ENCODE measurements at regions not wholly inside any gene's neighbourhood (a gene's known extent, or its start where the extent isn't known, plus 50 kb on each side); places are given as distances from the start of the nearest gene placed in this dataset.

- no peak for DNase-seq (ENCODE audit: low read depth in 4 of 4, low spot score in 1 of 4)
Observed at GRCh38 chr2:47315475-47315874, 53.6 kb upstream of the EPCAM start.

- no peak for DNase-seq (ENCODE audit: low read depth in 4 of 4, low spot score in 1 of 4)
Observed at GRCh38 chr2:47313728-47314127, 55.4 kb upstream of the EPCAM start.

- DNase-seq (ENCODE audit: low read depth in 4 of 4, low spot score in 1 of 4), result no peak
Observed at GRCh38 chr2:47313141-47313691, 55.9 kb upstream of the EPCAM start.

- no peak for DNase-seq (ENCODE audit: low read depth in 4 of 4, low spot score in 1 of 4)
Observed at GRCh38 chr2:47312491-47312850, 56.6 kb upstream of the EPCAM start.

GRCh38 chr2:47311764-47312490 lies 57.2 kb upstream of the EPCAM start:
- no peak for DNase-seq (ENCODE audit: low read depth in 4 of 4, low spot score in 1 of 4)

GRCh38 chr2:47310801-47311560 lies 58.1 kb upstream of the EPCAM start:
- no peak for DNase-seq (ENCODE audit: low read depth in 4 of 4, low spot score in 1 of 4)

GRCh38 chr2:47309952-47310800 lies 58.9 kb upstream of the EPCAM start:
- no peak for DNase-seq (ENCODE audit: low read depth in 4 of 4, low spot score in 1 of 4)

GRCh38 chr2:47309472-47309951 lies 59.6 kb upstream of the EPCAM start:
- DNase-seq (ENCODE audit: low read depth in 4 of 4, low spot score in 1 of 4), result no peak

- DNase-seq (ENCODE audit: low read depth in 4 of 4, low spot score in 1 of 4), result no peak
Observed at GRCh38 chr2:47307066-47307465, 62.0 kb upstream of the EPCAM start.

GRCh38 chr2:47304654-47305053 lies 64.5 kb upstream of the EPCAM start:
- DNase-seq (ENCODE audit: low read depth in 4 of 4, low spot score in 1 of 4), result no peak

GRCh38 chr2:47303341-47304148 lies 65.6 kb upstream of the EPCAM start:
- DNase-seq (ENCODE audit: low read depth in 4 of 4, low spot score in 1 of 4), result no peak

GRCh38 chr2:47302308-47302707 lies 66.8 kb upstream of the EPCAM start:
- no peak for DNase-seq (ENCODE audit: low read depth in 4 of 4, low spot score in 1 of 4)

GRCh38 chr2:47301731-47302130 lies 67.4 kb upstream of the EPCAM start:
- no peak for DNase-seq (ENCODE audit: low read depth in 4 of 4, low spot score in 1 of 4)

GRCh38 chr2:47301277-47301618 lies 67.9 kb upstream of the EPCAM start:
- DNase-seq (ENCODE audit: low read depth in 4 of 4, low spot score in 1 of 4), result no peak

GRCh38 chr2:47300609-47301276 lies 68.4 kb upstream of the EPCAM start:
- DNase-seq (ENCODE audit: low read depth in 4 of 4, low spot score in 1 of 4), result no peak

GRCh38 chr2:47300081-47300480 lies 69.0 kb upstream of the EPCAM start:
- DNase-seq (ENCODE audit: low read depth in 4 of 4, low spot score in 1 of 4), result no peak

GRCh38 chr2:47299555-47299954 lies 69.6 kb upstream of the EPCAM start:
- no peak for DNase-seq (ENCODE audit: low read depth in 4 of 4, low spot score in 1 of 4)

GRCh38 chr2:47298771-47299170 lies 70.3 kb upstream of the EPCAM start:
- no peak for DNase-seq (ENCODE audit: low read depth in 4 of 4, low spot score in 1 of 4)

- DNase-seq (ENCODE audit: low read depth in 4 of 4, low spot score in 1 of 4), result no peak
Observed at GRCh38 chr2:47297767-47298425, 71.2 kb upstream of the EPCAM start.

Measured in stimulated activated CD4-positive, alpha-beta T cell treated with anti-CD3 and anti-CD28 coated beads, Interleukin-1b, Interleukin-23, amount 100 ng/mL, for 24 hours (primary cell).